T-cell (primary cell): ENCODE measurements at regions not wholly inside any gene's neighbourhood (a gene's known extent, or its start where the extent isn't known, plus 50 kb on each side); places are given as distances from the start of the nearest gene placed in this dataset.

Experiments used
- ATAC-seq, 4 experiments: fragments of 200-7000 bp in 3 of 4; fragments of 150-1000 bp in 1 of 4; cut with Tn5 transposase; replicated peaks in 1 of 4; 1 replicate in 3 of 4; 2 replicates in 1 of 4; pipeline ENCODE4 v1.10.0; 2021; ENCODE audit warnings: moderate library complexity in 3 of 4, mild to moderate bottlenecking in 2 of 4, moderate number of reproducible peaks in 1 of 4
- CTCF ChIA-PET, 2 donors: fragments of 300-600 bp; sonication (Branson Sonifier 250); formaldehyde crosslinking; loops; one replicate each; lab custom pipeline; 2022; ENCODE audit warnings: antibody characterized with exemption in 2 of 2; lab: Charles Lee
- POLR2A ChIA-PET, 2 donors: fragments of 300-600 bp; sonication (Branson Sonifier 250); formaldehyde crosslinking; loops; one replicate each; lab custom pipeline; 2022; ENCODE audit warnings: antibody characterized with exemption in 2 of 2; lab: Charles Lee
- DNase-seq, 35 experiments: peaks; one replicate each; pipeline versions ENCODE4 v3.0.0 to v3.0.0-alpha.2; 2013 to 2023
- H3K27ac ChIP-seq: one replicate; pipeline ENCODE4 v1.5.1; 2013; ENCODE audit warnings: low read length
- H3K27me3 ChIP-seq, 2 experiments: replicated peaks in 1 of 2; 1 replicate in 1 of 2; 2 replicates in 1 of 2; pipeline versions ENCODE4 v1.6.1 to v1.7.0; 2013; ENCODE audit warnings: low read length in 1 of 2, mixed read lengths in 1 of 2; ENCODE audit not compliant: control insufficient read depth in 2 of 2, insufficient read depth in 2 of 2; ENCODE audit errors: extremely low read depth in 1 of 2
- H3K36me3 ChIP-seq, 2 donors: 1 replicate in 1 of 2; 2 replicates in 1 of 2; pipeline versions ENCODE4 v1.6.1 to v1.7.0; 2013; ENCODE audit warnings: low read length in 1 of 2; ENCODE audit not compliant: control insufficient read depth in 2 of 2, insufficient read depth in 1 of 2; ENCODE audit errors: extremely low read depth in 1 of 2
- H3K4me1 ChIP-seq, 2 experiments: 1 replicate in 1 of 2; 2 replicates in 1 of 2; pipeline versions ENCODE4 v1.6.1 to v1.7.0; 2013; ENCODE audit warnings: low read length in 2 of 2, mixed read lengths in 1 of 2; ENCODE audit not compliant: insufficient read depth in 2 of 2, control insufficient read depth in 1 of 2; ENCODE audit errors: extremely low read depth in 1 of 2
- H3K4me3 ChIP-seq, 2 donors: 1 replicate in 1 of 2; 2 replicates in 1 of 2; pipeline versions ENCODE4 v1.5.1 to v1.7.0; 2013; ENCODE audit warnings: mild to moderate bottlenecking in 2 of 2, low read length in 1 of 2, moderate library complexity in 1 of 2; ENCODE audit not compliant: control insufficient read depth in 1 of 2; ENCODE audit errors: extremely low read depth in 1 of 2
- H3K9me3 ChIP-seq: 2 replicates; pipeline ENCODE4 v1.7.0; 2013
- H3K27ac Mint-ChIP-seq, 2 donors: one replicate each; pipeline ENCODE4 v1.8.0; 2020 to 2021; ENCODE audit warnings: mild to moderate bottlenecking in 2 of 2, mixed read lengths in 2 of 2
- H3K27me3 Mint-ChIP-seq, 2 donors: one replicate each; pipeline ENCODE4 v1.8.0; 2021 to 2022; ENCODE audit warnings: mixed read lengths in 2 of 2
- H3K36me3 Mint-ChIP-seq: one replicate; pipeline ENCODE4 v1.8.0; 2021; ENCODE audit warnings: mixed read lengths
- H3K4me1 Mint-ChIP-seq, 3 donors: one replicate each; pipeline ENCODE4 v1.8.0; 2020 to 2022; ENCODE audit warnings: mixed read lengths in 3 of 3, mild to moderate bottlenecking in 1 of 3
- H3K4me3 Mint-ChIP-seq, 3 donors: one replicate each; pipeline ENCODE4 v1.8.0; 2020 to 2022; ENCODE audit warnings: mild to moderate bottlenecking in 3 of 3, mixed read lengths in 3 of 3, moderate library complexity in 3 of 3
- H3K9me3 Mint-ChIP-seq, 3 donors: one replicate each; pipeline ENCODE4 v1.8.0; 2020 to 2022; ENCODE audit warnings: mixed read lengths in 3 of 3
- WGBS: methylation state at CpG from one replicate; pipeline ENCODE4 v1.1.5; 2013; ENCODE audit warnings: missing lambda C conversion rate; ENCODE audit not compliant: insufficient coverage; 5-methylcytosine and 5-hydroxymethylcytosine counted together

GRCh38 chr2:15787535-15788454 lies 152.6 kb upstream of the MYCN start:
- no peak overlapping the region for H3K27ac Mint-ChIP-seq
- CTCF ChIA-PET: no interaction called here
- Histone ChIP-seq H3K4me3 (no peak overlapping the region), H3K27me3 (peaks cover 0 to 8% of the 10 kb centered on the region in 2 experiments), H3K9me3 (no peaks in the 10 kb centered on the region), H3K36me3 (no peaks in the 10 kb centered on the region), H3K27ac (no peak overlapping the region), H3K4me1 (no peaks in the 10 kb centered on the region)
- DNase-seq (no peak), ATAC-seq (no peak)
- H3K36me3 Mint-ChIP-seq: no peaks in the 10 kb centered on the region
- WGBS: 69% methylated on average over 2 of the region's 3 CpGs
- peaks cover 0 to 4% of the 10 kb centered on the region in 2 donors for H3K27me3 Mint-ChIP-seq
- H3K4me3 Mint-ChIP-seq: no peak overlapping the region
- no peaks in the 10 kb centered on the region for H3K4me1 Mint-ChIP-seq
- POLR2A ChIA-PET: no interaction called here
- H3K9me3 Mint-ChIP-seq: no peaks in the 10 kb centered on the region

DNA sequence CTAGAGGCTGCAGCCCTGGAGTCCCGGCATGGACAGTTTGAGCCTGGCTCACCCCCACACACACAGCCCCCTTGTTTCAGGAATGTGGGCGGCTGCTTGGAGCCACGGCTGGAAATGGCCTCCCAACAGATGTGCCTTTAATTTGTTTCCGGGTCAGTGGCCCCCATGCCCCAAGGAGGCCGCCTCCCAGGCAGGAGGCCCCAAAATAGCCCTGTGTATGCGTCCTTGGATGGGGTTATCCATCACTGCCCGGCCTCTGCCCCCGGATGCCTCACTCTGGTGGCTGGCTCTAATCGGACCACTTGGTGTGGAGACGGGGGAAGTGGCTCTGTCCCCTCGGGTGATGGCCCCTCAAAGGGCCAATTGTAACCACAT lies 151.9 kb upstream of the MYCN start:
- Histone ChIP-seq H3K9me3 (no peaks in the 10 kb centered on the region), H3K27me3 (peaks cover 0 to 8% of the 10 kb centered on the region in 2 experiments), H3K4me1 (no peaks in the 10 kb centered on the region), H3K4me3 (no peak overlapping the region), H3K27ac (no peak overlapping the region), H3K36me3 (no peaks in the 10 kb centered on the region)
- no peak overlapping the region for H3K27ac Mint-ChIP-seq
- ChIA-PET POLR2A (no interaction called here), CTCF (no interaction called here)
- DNase-seq (no peak), ATAC-seq (no peak)
- peaks cover 0 to 4% of the 10 kb centered on the region in 2 donors for H3K27me3 Mint-ChIP-seq
- no peak overlapping the region for H3K4me3 Mint-ChIP-seq
- WGBS: 81% methylated on average over 11 of the region's 11 CpGs
- no peaks in the 10 kb centered on the region for H3K36me3 Mint-ChIP-seq
- H3K9me3 Mint-ChIP-seq: no peaks in the 10 kb centered on the region
- no peaks in the 10 kb centered on the region for H3K4me1 Mint-ChIP-seq

DNA sequence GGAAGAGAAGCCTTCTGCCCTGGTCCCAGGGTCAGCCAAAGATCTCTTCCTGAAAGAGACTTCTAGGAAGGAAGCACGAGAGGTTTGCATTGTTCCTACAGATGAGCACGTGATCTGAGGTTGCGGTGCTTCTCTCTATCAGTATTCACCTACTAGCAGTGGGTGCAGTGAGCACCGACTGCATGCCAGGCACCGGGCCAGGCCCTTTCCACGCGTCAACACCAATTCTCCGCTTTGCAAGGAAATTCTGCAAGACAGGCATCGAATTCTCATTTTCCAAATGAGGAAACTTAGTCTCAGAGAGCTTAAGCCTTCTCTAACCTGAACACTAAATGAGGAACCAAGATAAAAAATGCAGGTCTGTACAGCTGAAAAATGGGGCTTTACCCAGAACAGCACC lies 151.5 kb upstream of the MYCN start:
- DNase-seq: no peak
- Mint-ChIP-seq H3K9me3 (no peaks in the 10 kb centered on the region), H3K27ac (no peak overlapping the region), H3K4me1 (no peaks in the 10 kb centered on the region), H3K36me3 (no peaks in the 10 kb centered on the region), H3K27me3 (peaks cover 0 to 4% of the 10 kb centered on the region in 2 donors), H3K4me3 (no peak overlapping the region)
- WGBS: 52% methylated on average over 5 of the region's 9 CpGs
- Histone ChIP-seq H3K27ac (no peak overlapping the region), H3K27me3 (peaks cover 0 to 8% of the 10 kb centered on the region in 2 experiments), H3K36me3 (no peaks in the 10 kb centered on the region), H3K9me3 (no peaks in the 10 kb centered on the region), H3K4me1 (no peaks in the 10 kb centered on the region), H3K4me3 (no peak overlapping the region)
- POLR2A ChIA-PET: no interaction called here
- CTCF ChIA-PET: no interaction called here
- no peak for ATAC-seq

- H3K27ac Mint-ChIP-seq: no peak overlapping the region
- H3K4me3 ChIP-seq: no peak overlapping the region
- H3K27me3 ChIP-seq: peaks cover 0 to 7% of the 10 kb centered on the region in 2 experiments
- ChIA-PET CTCF (no interaction called here), POLR2A (no interaction called here)
- H3K36me3 Mint-ChIP-seq: no peaks in the 10 kb centered on the region
- H3K27me3 Mint-ChIP-seq: peaks cover 0 to 4% of the 10 kb centered on the region in 2 donors
- DNase-seq: no peak
- H3K27ac ChIP-seq: no peak overlapping the region
- no peak overlapping the region for H3K4me3 Mint-ChIP-seq
- no peaks in the 10 kb centered on the region for H3K4me1 Mint-ChIP-seq
- H3K9me3 ChIP-seq: no peaks in the 10 kb centered on the region
- H3K4me1 ChIP-seq: no peaks in the 10 kb centered on the region
- WGBS: 83% methylated on average over 3 of the region's 11 CpGs
- no peaks in the 10 kb centered on the region for H3K36me3 ChIP-seq
- H3K9me3 Mint-ChIP-seq: no peaks in the 10 kb centered on the region
- ATAC-seq: no peak
Measured at GRCh38 chr2:15789381-15790062, 150.8 kb upstream of the MYCN start.

DNA sequence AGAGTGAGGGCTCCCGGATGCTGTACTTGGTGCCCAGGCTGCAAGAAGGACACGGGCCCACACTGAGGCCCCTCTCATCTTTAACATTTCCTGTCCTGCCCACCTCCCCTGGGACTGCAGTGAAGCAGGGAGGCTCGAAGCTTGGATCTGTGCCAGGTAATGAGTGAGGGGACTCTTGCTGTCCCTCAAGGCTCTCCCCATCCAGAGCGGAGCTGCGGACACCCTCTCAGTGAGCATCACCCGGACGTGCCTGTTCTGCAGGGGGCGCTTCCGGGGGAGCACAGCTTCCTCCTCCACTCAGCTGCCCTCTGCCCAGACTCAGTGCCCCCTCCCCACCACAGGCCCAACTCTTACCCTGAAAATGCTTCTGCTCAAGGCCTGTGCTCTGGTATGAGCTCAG lies 150.0 kb upstream of the MYCN start:
- Mint-ChIP-seq H3K36me3 (no peaks in the 10 kb centered on the region), H3K27me3 (peaks cover 2 to 4% of the 10 kb centered on the region in 2 donors), H3K4me3 (no peak overlapping the region), H3K27ac (no peak overlapping the region), H3K4me1 (no peaks in the 10 kb centered on the region), H3K9me3 (no peaks in the 10 kb centered on the region)
- Histone ChIP-seq H3K9me3 (no peaks in the 10 kb centered on the region), H3K27ac (no peak overlapping the region), H3K36me3 (no peaks in the 10 kb centered on the region), H3K4me3 (no peak overlapping the region), H3K27me3 (peaks cover 0 to 3% of the 10 kb centered on the region in 2 experiments), H3K4me1 (no peaks in the 10 kb centered on the region)
- CTCF ChIA-PET: no interaction called here
- WGBS: 90% methylated on average over 7 of the region's 9 CpGs
- DNase-seq: no peak
- POLR2A ChIA-PET: no interaction called here
- no peak for ATAC-seq

DNA sequence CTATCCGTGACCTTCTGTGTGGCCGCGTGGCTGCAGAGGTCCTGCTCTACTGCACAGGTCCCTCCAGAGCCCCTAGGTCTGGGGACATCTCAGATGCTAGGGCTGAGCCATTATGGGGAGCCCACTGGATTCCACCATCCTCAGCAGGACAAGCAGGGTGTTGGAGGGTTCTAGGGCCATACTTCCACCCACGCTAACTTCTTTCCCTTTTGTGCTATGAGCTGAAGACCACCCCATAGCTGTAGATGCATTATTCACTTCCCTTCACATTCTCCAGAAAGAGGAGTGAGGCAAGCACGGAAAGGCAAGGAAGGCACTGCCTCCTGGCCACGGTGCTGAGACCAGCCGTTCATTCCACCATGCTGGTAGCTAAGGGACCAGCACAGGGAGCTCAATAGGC lies 149.5 kb upstream of the MYCN start:
- ChIA-PET POLR2A (no interaction called here), CTCF (no interaction called here)
- Histone ChIP-seq H3K4me3 (no peak overlapping the region), H3K27me3 (peaks cover 0 to 6% of the 10 kb centered on the region in 2 experiments), H3K4me1 (no peaks in the 10 kb centered on the region), H3K27ac (no peak overlapping the region), H3K9me3 (no peaks in the 10 kb centered on the region), H3K36me3 (no peaks in the 10 kb centered on the region)
- 93% methylated on average over 5 of the region's 7 CpGs for WGBS
- ATAC-seq (no peak), DNase-seq (no peak)
- Mint-ChIP-seq H3K27ac (no peak overlapping the region), H3K36me3 (no peaks in the 10 kb centered on the region), H3K4me1 (no peaks in the 10 kb centered on the region), H3K4me3 (no peak overlapping the region), H3K27me3 (peaks cover 3 to 4% of the 10 kb centered on the region in 2 donors), H3K9me3 (no peaks in the 10 kb centered on the region)
